DMS 273 (cell line): ENCODE measurements at regions not wholly inside any gene's neighbourhood (a gene's known extent, or its start where the extent isn't known, plus 50 kb on each side); places are given as distances from the start of the nearest gene placed in this dataset.

Experiments
- DNase-seq: peaks from one replicate; lab custom pipeline; 2025; ENCODE audit not compliant: unreplicated experiment; lab: John Stamatoyannopoulos, UW

GRCh38 chr6:167766986-167767714, 59.6 kb upstream of the AFDN start:
- peak; percentile 50 for DNase-seq

- no peak for DNase-seq
Measured at GRCh38 chr6:167767715-167768107, 59.0 kb upstream of the AFDN start.

- DNase-seq, result no peak
Measured at GRCh38 chr6:167768471-167769215, 58.1 kb upstream of the AFDN start.

- DNase-seq, result no peak
Measured at GRCh38 chr6:167769408-167770190, 57.1 kb upstream of the AFDN start.

- DNase-seq, result no peak
Measured at GRCh38 chr6:167770291-167770955, 56.3 kb upstream of the AFDN start.

- DNase-seq, result no peak
Measured at GRCh38 chr6:167774881-167775280, 51.8 kb upstream of the AFDN start.

GRCh38 chr6:167776906-167777627, 49.6 kb upstream of the AFDN start:
- DNase-seq, result no peak
